ENCODE measurements at regions not wholly inside any gene's neighbourhood (a gene's known extent, or its start where the extent isn't known, plus 50 kb on each side); places are given as distances from the start of the nearest gene placed in this dataset.

- TF ChIP-seq MXI1 (IDR thresholded peaks at IDR 0.05; ENCODE audit: low read depth, low read length) = no peak
- no peak for TF ChIP-seq CTCF (IDR thresholded peaks at IDR 0.05)
- no peak for TF ChIP-seq EZH2phosphoT487 (IDR thresholded peaks at IDR 0.05; ENCODE audit: borderline replicate concordance, low read depth)
- no peak for TF ChIP-seq FOXM1 (IDR thresholded peaks at IDR 0.05; ENCODE audit: low read depth)
- TF ChIP-seq YY1 (IDR thresholded peaks at IDR 0.05; ENCODE audit: low read depth) = no peak
- no peak for TF ChIP-seq RXRA (IDR thresholded peaks at IDR 0.05; ENCODE audit: borderline replicate concordance, low read depth)
- TF ChIP-seq MAX (IDR thresholded peaks at IDR 0.05; ENCODE audit: low read depth) = no peak
- TF ChIP-seq TAF1 (IDR thresholded peaks at IDR 0.05; ENCODE audit: borderline replicate concordance, low read depth, low read length) = no peak
- TF ChIP-seq SMC3 (IDR thresholded peaks at IDR 0.05; ENCODE audit: low read depth, low read length) = no peak
- TF ChIP-seq EP300 (IDR thresholded peaks at IDR 0.05; ENCODE audit: borderline replicate concordance in 1 of 2, low read depth in 1 of 2, low read length in 1 of 2) = no peak
- TF ChIP-seq, protein P1, sequence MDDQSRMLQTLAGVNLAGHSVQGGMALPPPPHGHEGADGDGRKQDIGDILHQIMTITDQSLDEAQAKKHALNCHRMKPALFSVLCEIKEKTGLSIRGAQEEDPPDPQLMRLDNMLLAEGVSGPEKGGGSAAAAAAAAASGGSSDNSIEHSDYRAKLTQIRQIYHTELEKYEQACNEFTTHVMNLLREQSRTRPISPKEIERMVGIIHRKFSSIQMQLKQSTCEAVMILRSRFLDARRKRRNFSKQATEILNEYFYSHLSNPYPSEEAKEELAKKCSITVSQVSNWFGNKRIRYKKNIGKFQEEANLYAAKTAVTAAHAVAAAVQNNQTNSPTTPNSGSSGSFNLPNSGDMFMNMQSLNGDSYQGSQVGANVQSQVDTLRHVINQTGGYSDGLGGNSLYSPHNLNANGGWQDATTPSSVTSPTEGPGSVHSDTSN (IDR thresholded peaks at IDR 0.05) = no peak
- no peak for TF ChIP-seq RAD21 (IDR thresholded peaks at IDR 0.05; ENCODE audit: low read length)
- TF ChIP-seq ZBTB33 (IDR thresholded peaks at IDR 0.05; ENCODE audit: borderline replicate concordance, low read depth) = no peak
Measured at GRCh38 chr13:78940455-78941130, 281.6 kb upstream of the OBI1 start.

Measured in SK-N-SH (cell line).